ENCODE measurements at regions not wholly inside any gene's neighbourhood (a gene's known extent, or its start where the extent isn't known, plus 50 kb on each side); places are given as distances from the start of the nearest gene placed in this dataset.

DNA sequence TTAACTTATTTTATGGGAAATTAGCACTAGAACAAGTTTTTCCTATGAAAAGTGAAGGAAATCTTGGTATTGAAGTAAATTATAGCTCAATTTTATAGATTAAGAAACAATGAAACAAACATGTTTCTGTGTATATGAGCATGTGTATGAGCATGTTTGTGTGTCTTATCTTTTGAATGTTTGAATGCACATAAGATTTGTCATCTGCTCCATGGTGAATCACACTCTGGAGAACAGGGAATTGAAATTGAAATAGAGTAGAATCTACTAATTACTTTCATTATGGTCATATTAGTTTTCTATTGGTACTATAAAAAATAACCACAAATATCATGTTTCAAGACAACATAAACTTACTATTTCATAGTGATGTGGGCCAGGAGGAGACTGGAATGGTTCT is 646.6 kb downstream of the OTOL1 start:
- H3K9me3 Mint-ChIP-seq = no peaks in the 10 kb centered on the region
- H3K27ac Mint-ChIP-seq = no peak overlapping the region
- H2AFZ ChIP-seq (ENCODE audit: low read length) = no peak overlapping the region
- no peaks in the 10 kb centered on the region for H3K36me3 Mint-ChIP-seq (ENCODE audit: insufficient read depth in 1 of 3, low read depth in 3 of 3)
- H3K23ac ChIP-seq (ENCODE audit: insufficient read length, low read depth, low read length) = no peak overlapping the region
- no peak overlapping the region for H3T11ph ChIP-seq (ENCODE audit: low read length)
- no peaks in the 10 kb centered on the region for H3K9me3 ChIP-seq (ENCODE audit: control insufficient read depth, low read depth, low read length)
- no peaks in the 10 kb centered on the region for H3K4me1 ChIP-seq (ENCODE audit: insufficient read depth, low read length)
- no peaks in the 10 kb centered on the region for H3K79me2 ChIP-seq (ENCODE audit: insufficient read depth, low read length)
- H3K18ac ChIP-seq (ENCODE audit: insufficient read length, low read depth, low read length) = no peak overlapping the region
- H3K79me1 ChIP-seq (ENCODE audit: insufficient read depth, low read depth, low read length, poor library complexity, severe bottlenecking) = no peaks in the 10 kb centered on the region
- H4K5ac ChIP-seq (ENCODE audit: insufficient read length, low read depth, low read length) = no peak overlapping the region
- no peak overlapping the region for H4K91ac ChIP-seq (ENCODE audit: insufficient read length, low read depth, low read length)
- no peaks in the 10 kb centered on the region for H4K20me1 ChIP-seq (ENCODE audit: control insufficient read depth, insufficient read depth, insufficient read length)
- H3K4me1 Mint-ChIP-seq = no peaks in the 10 kb centered on the region
- no peak overlapping the region for H2BK5ac ChIP-seq (ENCODE audit: insufficient read length, low read length)
- no peaks in the 10 kb centered on the region for H3K27me3 Mint-ChIP-seq (ENCODE audit: low read depth)
- H3K14ac ChIP-seq (ENCODE audit: insufficient read depth, low read length) = no peak overlapping the region
- no peaks in the 10 kb centered on the region for H3K27me3 ChIP-seq (ENCODE audit: insufficient read depth, low read length)
- H2BK20ac ChIP-seq (ENCODE audit: low read depth, low read length, poor library complexity, severe bottlenecking) = no peak overlapping the region
- no peak overlapping the region for H3K4me3 Mint-ChIP-seq
- H3K27ac ChIP-seq (ENCODE audit: insufficient read length, low read depth, low read length) = no peak overlapping the region
- no peak for TF ChIP-seq CTCF (conservative IDR thresholded peaks at IDR 0.05)
- no peak overlapping the region for H4K8ac ChIP-seq (replicated peaks; ENCODE audit: insufficient read length, low read depth, low read length)
- no peak for DNase-seq
- H3K4me2 ChIP-seq (ENCODE audit: insufficient read depth, insufficient read length, low read length) = no peak overlapping the region
- no peak overlapping the region for H2AK5ac ChIP-seq (ENCODE audit: insufficient read length, low read length)
- no peak overlapping the region for H2BK15ac ChIP-seq (ENCODE audit: low read depth, low read length)
- H3K4ac ChIP-seq (ENCODE audit: low read depth, low read length) = no peak overlapping the region
- no peak overlapping the region for H2BK120ac ChIP-seq (ENCODE audit: low read depth, low read length, poor library complexity, severe bottlenecking)
- H3K56ac ChIP-seq (ENCODE audit: insufficient read length, low read depth, low read length) = no peak overlapping the region
- H3K9ac ChIP-seq (ENCODE audit: extremely low read depth, insufficient read length, low read length) = no peak overlapping the region
- H2BK12ac ChIP-seq (ENCODE audit: insufficient read length, low read depth, low read length) = no peak overlapping the region
- no peaks in the 10 kb centered on the region for H3K23me2 ChIP-seq (ENCODE audit: insufficient read length, low read depth, low read length, poor library complexity, severe bottlenecking)

All from H9 (cell line).